ENCODE measurements at regions not wholly inside any gene's neighbourhood (a gene's known extent, or its start where the extent isn't known, plus 50 kb on each side); places are given as distances from the start of the nearest gene placed in this dataset.

DNA sequence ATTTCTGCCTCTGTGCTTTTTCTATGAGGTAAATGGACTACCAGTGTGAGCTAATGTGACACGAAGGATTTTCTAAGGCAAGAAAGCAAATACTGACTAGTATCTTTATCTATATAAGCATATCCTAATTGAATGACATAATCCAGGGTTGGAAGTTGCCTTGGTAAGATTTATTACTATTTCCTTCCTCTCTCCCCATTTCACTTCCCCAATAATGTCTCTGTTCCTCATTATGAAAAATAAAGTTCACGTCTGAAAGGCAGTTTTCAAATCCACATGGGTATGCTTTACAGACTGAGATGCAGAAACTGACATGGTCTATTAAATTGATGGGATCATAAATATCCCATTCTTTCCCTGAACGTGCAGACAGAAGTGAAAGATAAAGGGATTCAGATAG is 86.0 kb downstream of the DTWD1 start:
- TF ChIP-seq, protein P1, sequence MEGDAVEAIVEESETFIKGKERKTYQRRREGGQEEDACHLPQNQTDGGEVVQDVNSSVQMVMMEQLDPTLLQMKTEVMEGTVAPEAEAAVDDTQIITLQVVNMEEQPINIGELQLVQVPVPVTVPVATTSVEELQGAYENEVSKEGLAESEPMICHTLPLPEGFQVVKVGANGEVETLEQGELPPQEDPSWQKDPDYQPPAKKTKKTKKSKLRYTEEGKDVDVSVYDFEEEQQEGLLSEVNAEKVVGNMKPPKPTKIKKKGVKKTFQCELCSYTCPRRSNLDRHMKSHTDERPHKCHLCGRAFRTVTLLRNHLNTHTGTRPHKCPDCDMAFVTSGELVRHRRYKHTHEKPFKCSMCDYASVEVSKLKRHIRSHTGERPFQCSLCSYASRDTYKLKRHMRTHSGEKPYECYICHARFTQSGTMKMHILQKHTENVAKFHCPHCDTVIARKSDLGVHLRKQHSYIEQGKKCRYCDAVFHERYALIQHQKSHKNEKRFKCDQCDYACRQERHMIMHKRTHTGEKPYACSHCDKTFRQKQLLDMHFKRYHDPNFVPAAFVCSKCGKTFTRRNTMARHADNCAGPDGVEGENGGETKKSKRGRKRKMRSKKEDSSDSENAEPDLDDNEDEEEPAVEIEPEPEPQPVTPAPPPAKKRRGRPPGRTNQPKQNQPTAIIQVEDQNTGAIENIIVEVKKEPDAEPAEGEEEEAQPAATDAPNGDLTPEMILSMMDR (IDR thresholded peaks at IDR 0.05; ENCODE audit: low read depth, low read length) = no peak
- no peak for DNase-seq (ENCODE audit: extremely low read depth, low read depth)

DNA sequence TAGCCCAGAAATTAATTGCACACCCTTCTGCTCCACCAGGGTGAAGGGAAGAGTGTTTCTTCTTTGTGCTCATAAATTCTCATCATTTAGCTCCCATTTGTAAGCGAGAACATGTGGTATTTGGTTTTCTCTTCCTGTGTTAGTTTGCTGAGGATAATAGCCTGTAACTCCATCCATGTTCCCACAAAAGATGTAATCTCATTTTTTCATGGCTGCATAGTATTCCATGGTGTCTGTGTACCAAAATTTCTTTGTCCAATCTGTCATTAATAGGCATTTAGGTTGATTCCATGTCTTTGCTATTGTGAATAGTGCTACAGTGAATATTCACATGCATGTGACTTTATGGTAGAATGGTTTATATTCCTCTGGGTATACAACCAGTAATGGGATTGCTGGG is 86.8 kb downstream of the DTWD1 start:
- no peak for DNase-seq (ENCODE audit: extremely low read depth, low read depth)
- TF ChIP-seq, protein P1 (IDR thresholded peaks at IDR 0.05; ENCODE audit: low read depth, low read length) = no peak

DNA sequence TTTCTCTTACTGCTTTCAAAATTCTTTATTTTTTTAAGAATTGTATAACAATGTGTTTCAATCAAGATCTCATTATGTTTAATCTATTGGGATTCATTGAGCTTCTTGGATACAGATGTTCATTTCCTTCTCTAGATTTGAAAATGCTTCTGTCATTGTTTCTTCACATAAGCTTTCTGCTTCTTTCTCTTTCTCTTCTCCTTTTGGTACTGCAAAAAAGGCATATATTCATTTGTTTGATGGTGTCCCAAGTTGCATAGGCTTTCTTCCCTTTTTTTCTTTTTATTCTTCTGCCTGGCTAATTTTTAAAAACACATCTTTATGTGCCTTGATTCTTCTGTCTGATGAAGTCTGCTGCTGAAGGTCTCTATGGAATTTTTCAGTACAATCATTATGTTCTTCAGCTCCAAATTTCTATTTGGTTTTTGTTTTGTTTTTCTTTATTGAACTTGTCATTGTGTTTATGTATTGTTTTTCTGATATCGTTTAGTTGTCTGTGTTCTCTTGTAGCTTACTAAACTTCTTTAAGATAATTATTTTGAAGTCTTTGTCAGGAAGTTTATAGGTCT is 88.9 kb downstream of the DTWD1 start:
- no peak for DNase-seq (ENCODE audit: extremely low read depth, low read depth)
- TF ChIP-seq, protein P1 (IDR thresholded peaks at IDR 0.05; ENCODE audit: low read depth, low read length) = no peak

DNA sequence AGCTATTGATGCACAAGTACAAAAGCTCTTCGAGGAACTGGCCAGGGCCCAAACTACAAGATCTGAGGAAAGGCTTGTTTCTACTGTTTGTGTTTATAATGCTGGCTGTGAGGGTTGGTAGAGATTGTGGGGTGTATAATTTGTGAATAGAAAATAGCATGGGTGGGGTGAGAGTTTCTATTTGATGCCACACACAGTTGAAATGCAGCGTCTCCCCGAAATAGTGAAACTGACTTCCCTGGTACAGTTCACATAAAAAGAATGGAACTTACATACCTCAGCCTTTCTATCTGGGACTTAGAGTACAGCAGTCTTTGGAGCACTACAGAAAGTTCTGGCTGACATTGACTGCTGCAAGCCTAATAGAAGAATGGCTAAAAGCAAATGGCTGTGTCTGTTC is 91.3 kb downstream of the DTWD1 start:
- DNase-seq (ENCODE audit: extremely low read depth, low read depth) = no peak
- TF ChIP-seq, protein P1 (IDR thresholded peaks at IDR 0.05; ENCODE audit: low read depth, low read length) = no peak

DNA sequence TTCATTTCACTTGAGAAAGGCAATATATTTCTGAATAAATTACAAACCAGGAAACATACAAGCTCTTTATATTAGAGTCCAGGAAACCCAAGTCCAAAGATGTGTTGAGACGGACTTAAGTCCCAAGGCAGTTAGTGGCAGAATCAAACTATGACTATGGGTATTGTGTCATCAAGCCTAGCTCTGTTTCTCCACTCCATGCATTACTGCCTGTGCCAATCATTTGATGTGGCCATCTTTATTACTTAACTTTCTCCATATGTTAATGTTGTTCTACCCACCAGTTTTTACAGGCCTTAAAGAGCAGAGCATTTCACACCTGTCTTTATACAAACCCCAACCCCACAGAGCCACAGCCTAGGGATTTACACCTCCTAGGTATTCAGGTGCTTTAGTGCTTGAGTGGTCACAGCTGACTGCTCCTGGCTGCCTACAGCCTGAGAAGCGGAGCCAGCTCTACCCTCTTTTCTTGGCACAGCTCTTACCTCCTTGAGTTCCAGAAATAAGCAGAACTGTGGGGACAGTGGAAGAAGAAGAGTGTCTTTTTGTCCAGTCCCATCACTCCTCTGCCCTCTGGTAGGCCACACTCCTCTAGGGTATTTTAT is 92.1 kb downstream of the DTWD1 start:
- no peak for DNase-seq (ENCODE audit: extremely low read depth, low read depth)
- TF ChIP-seq, protein P1 (IDR thresholded peaks at IDR 0.05; ENCODE audit: low read depth, low read length) = no peak

DNA sequence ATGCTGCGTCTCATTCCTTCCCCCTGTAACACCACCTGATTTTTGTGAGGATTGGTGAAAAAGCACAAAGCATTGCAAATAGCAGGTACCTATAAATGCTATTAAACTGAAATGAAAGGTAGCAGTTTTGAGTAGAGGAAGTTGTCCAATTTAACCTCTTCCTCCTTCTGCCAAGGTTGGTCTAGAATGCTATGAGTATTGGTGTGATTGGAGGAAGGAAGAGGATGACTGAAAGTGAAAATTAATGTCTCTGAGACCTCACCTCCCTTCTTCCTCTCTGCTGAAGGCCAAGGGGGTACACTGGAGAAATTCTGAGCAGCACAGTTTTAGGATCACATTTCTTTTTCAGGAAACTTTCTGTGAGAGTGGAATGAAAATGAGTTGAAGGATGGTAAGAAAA is 94.4 kb downstream of the DTWD1 start:
- TF ChIP-seq, protein P1 (IDR thresholded peaks at IDR 0.05; ENCODE audit: low read depth, low read length) = no peak
- no peak for DNase-seq (ENCODE audit: extremely low read depth, low read depth)

DNA sequence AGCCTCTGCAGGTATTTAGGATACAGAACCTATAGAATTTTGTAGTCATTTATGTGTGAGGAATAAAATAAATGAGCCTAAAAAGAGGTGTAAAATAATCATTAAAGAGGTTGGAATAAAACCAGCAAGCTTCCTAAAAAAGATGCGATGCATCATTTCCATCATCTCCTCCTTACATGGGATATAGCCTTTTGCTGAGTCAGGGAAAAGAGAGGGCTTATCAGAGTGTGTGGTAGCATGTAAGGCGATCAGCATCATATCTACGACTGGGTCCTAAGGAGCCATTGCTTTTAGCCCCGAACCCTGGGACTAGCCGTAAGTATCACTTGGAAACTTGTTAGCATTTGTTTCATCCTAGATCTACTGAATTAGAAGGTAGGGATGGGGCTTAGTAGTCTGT is 94.9 kb downstream of the DTWD1 start:
- no peak for DNase-seq (ENCODE audit: extremely low read depth, low read depth)
- TF ChIP-seq, protein P1 (IDR thresholded peaks at IDR 0.05; ENCODE audit: low read depth, low read length) = no peak
